GM19351 (cell line): ENCODE measurements at regions not wholly inside any gene's neighbourhood (a gene's known extent, or its start where the extent isn't known, plus 50 kb on each side); places are given as distances from the start of the nearest gene placed in this dataset.

Experiments used
- ATAC-seq: cut with Tn5 transposase; IDR thresholded peaks from one replicate; pipeline ENCODE4 v1.9.1; 2021; ENCODE audit warnings: mild to moderate bottlenecking, moderate library complexity; ENCODE audit not compliant: unreplicated experiment

DNA sequence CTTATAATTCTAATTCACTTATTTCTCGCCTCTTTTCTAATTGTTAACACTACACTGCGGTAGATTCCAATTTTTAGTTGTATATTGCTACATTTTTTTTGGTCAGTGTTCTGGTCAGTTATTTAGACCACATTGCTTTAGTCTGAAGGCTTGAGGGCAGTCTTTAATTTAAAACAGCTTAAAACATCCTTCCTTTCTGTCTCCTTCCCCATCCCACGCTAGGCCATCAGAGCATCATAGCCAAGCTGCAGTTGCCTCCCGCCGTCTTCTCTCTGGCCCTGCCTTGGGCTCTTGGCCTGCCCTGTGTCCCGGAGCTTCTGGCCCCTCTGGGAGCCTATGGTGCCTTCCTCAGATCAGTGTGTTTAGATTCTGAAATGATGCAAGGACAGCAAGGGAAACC, 52.6 kb upstream of the GLI2 start:
- no peak for ATAC-seq

DNA sequence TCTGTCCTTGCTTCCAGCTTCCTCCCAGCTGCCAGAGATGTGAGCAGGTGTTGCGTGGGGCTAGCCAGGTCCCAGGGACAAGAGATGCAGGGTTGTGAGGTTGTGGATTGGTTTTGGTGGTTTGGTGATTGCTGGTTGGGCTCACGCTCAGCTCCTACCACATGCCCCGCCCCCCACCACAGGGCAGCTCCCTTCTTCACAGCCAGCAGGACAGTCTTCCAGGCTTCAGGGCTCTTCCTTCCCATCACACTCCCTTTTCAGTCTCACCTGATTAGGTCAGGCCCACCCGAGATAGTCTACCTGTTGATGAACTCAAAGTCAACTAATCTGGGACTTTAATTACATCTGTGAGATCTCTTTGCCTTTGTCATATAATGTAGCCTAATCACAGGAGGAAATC, 52.0 kb upstream of the GLI2 start:
- no peak for ATAC-seq

DNA sequence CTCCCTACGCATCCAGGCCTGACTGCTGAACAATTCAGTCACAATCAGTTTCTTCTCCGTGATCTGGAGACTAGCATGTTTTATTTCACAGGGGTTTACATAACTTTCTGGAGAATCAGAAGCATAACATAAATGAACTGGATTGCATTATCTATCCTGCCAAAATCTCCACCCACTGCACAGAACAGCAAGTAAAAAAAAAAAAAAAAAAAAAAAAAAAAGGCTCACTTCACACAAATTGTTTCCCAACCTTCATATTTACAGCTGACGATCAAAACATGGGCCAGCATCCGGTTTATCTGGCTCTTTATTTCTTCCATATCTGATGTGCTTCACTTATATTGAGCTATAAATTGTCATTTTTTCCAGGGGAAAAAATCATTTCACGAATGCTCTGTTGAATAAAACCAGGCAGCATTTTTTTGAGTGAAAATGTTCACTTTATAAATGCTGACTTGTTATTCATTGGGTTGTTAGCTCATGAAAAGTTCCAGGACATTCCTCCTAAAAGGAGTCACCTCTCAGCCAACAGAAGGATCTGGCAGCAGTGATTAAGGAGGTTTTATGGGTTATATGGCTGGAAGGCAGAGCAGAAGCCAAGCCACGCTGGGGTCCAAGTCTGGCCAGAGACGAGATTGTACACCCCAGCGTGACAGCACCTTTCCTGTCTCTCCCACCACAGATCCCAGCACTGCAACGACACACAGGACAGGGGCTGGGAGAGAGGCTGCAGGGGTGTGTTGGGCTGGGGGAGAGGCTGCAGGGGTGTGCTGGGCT, 51.2 kb upstream of the GLI2 start:
- no peak for ATAC-seq

DNA sequence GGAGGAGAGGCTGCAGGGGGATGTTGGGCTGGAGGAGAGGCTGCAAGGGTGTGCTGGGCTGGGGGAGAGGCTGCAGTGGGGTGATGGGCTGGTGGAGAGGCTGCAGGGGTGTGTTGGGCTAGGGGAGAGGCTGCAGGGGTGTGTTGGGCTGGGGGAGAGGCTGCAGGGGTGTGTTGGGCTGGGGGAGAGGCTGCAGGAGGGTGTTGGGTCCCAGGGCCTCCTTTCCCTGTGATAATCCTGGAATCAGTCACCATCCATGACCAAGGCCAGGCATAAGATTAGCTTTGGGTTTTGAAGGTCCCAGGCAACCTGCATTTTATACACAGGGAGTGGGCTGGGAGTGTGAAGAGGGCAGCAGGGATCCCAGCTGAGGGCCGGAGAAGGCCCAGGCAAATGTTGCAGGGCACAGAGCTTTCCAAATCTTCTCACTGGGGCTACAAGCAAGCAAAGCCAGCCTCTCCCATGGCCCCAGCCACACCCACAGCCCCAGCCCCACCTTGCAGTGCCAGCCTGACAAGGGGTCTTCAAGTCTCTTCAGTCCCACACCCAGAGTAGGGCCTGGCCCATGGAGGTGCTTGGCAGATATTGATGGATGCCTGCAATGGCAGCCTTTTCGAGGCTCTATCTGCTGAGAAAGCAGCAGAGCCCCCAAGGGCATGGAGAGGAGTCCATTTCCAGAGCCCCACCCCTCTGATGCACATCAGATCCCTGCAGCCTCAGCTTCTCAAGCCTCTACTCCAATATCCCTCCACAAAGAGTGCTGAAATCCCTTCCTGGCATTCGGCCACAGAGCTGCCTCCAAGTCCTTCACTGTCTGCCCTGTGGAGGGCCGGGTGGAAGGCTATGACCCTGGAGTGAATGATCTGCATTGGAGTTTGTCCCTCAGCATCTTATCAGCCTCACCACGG, 50.3 kb upstream of the GLI2 start:
- no peak for ATAC-seq
